Stimulated activated CD4-positive, alpha-beta T cell treated with anti-CD3 and anti-CD28 coated beads, Interleukin-12 subunit alpha, Interleukin-12 subunit beta, amount 100 ng/mL, for 48 hours (primary cell): ENCODE measurements at regions not wholly inside any gene's neighbourhood (a gene's known extent, or its start where the extent isn't known, plus 50 kb on each side); places are given as distances from the start of the nearest gene placed in this dataset.
"Not testable (repeated sequence)": the region's sequence is repeated elsewhere in the genome, so short reads cannot be mapped to it uniquely, and the experiment has no call there.

Source experiments
- DNase-seq, 3 donors: peaks; one replicate each; pipeline ENCODE4 v3.0.0-alpha.2; 2020; ENCODE audit warnings: low read depth in 2 of 3, low spot score in 1 of 3

GRCh38 chr5:154653764-154654485 is 101.3 kb upstream of the LARP1 start:
- no peak for DNase-seq

- no peak for DNase-seq
Observed at GRCh38 chr5:154653418-154653763, 101.8 kb upstream of the LARP1 start.

GRCh38 chr5:154652746-154653417 is 102.3 kb upstream of the LARP1 start:
- DNase-seq, result no peak

GRCh38 chr5:154651795-154652194 is 103.4 kb upstream of the LARP1 start:
- not testable (repeated sequence) for DNase-seq

GRCh38 chr5:154648706-154649105 is 106.5 kb upstream of the LARP1 start:
- no peak for DNase-seq

GRCh38 chr5:154648229-154648628 is 106.9 kb upstream of the LARP1 start:
- DNase-seq, result no peak

GRCh38 chr5:154647761-154648145 is 107.4 kb upstream of the LARP1 start:
- no peak for DNase-seq

- DNase-seq, result no peak
Observed at GRCh38 chr5:154647114-154647760, 107.9 kb upstream of the LARP1 start.

GRCh38 chr5:154646745-154647113 is 108.4 kb upstream of the LARP1 start:
- no peak for DNase-seq

- DNase-seq, result no peak
Observed at GRCh38 chr5:154644745-154645411, 110.3 kb upstream of the LARP1 start.

- DNase-seq, result no peak
Observed at GRCh38 chr5:154642499-154643245, 112.5 kb upstream of the LARP1 start.

GRCh38 chr5:154640213-154640831 is 114.9 kb upstream of the LARP1 start:
- DNase-seq, result not testable (repeated sequence)

GRCh38 chr5:154636786-154637185 is 118.4 kb upstream of the LARP1 start:
- not testable (repeated sequence) for DNase-seq

- not testable (repeated sequence) for DNase-seq
Observed at GRCh38 chr5:154636271-154636670, 118.9 kb upstream of the LARP1 start.

- not testable (repeated sequence) for DNase-seq
Observed at GRCh38 chr5:154633744-154634143, 121.4 kb upstream of the LARP1 start.

GRCh38 chr5:154631141-154631540 is 124.0 kb upstream of the LARP1 start:
- DNase-seq, result no peak

- no peak for DNase-seq
Observed at GRCh38 chr5:154630410-154630809, 124.8 kb upstream of the LARP1 start.

- no peak for DNase-seq
Observed at GRCh38 chr5:154628685-154629084, 126.5 kb upstream of the LARP1 start.

GRCh38 chr5:154627698-154628678 is 127.2 kb upstream of the LARP1 start:
- DNase-seq, result no peak
